Thyroid gland (tissue), 4 donors: ENCODE measurements at regions not wholly inside any gene's neighbourhood (a gene's known extent, or its start where the extent isn't known, plus 50 kb on each side); places are given as distances from the start of the nearest gene placed in this dataset.
"Not testable (repeated sequence)": the region's sequence is repeated elsewhere in the genome, so short reads cannot be mapped to it uniquely, and the experiment has no call there.

ENCODE experiments used
- DNase-seq, 2 donors: peaks; one replicate each; pipeline ENCODE4 v3.0.0-alpha.2; 2019
- H3K27ac ChIP-seq, 3 donors: fragments of 200-600 bp; sonication (generic); 1 replicate in 2 of 3; 2 replicates in 1 of 3; pipeline ENCODE4 v1.5.1; 2016 to 2019; ENCODE audit warnings: mild to moderate bottlenecking in 1 of 3, moderate library complexity in 1 of 3
- H3K27me3 ChIP-seq: fragments of 200-600 bp; sonication (generic); one replicate; pipeline ENCODE4 v1.5.1; 2019
- H3K36me3 ChIP-seq, 2 donors: fragments of 200-600 bp; sonication (generic); one replicate each; pipeline ENCODE4 v1.5.1; 2016 to 2019
- H3K4me1 ChIP-seq, 2 donors: fragments of 200-600 bp; sonication (generic); one replicate each; pipeline ENCODE4 v1.5.1; 2017 to 2019
- H3K4me3 ChIP-seq, 3 donors: fragments of 200-600 bp; sonication (generic); replicated peaks in 1 of 3; 1 replicate in 2 of 3; 2 replicates in 1 of 3; pipeline ENCODE4 v1.5.1; 2016; ENCODE audit warnings: mild to moderate bottlenecking in 1 of 3
- H3K9me3 ChIP-seq: fragments of 200-600 bp; sonication (generic); one replicate; pipeline ENCODE4 v1.5.1; 2017
- WGBS, 2 donors: methylation state at CpG; one replicate each; pipeline ENCODE4 v1.1.5; 2017; 5-methylcytosine and 5-hydroxymethylcytosine counted together
- intact Hi-C: fragments of 100-400 bp; cut with DNase I; formaldehyde crosslinking; loops from one replicate; pipeline ENCODE4 v1.15.1; 2023

DNA sequence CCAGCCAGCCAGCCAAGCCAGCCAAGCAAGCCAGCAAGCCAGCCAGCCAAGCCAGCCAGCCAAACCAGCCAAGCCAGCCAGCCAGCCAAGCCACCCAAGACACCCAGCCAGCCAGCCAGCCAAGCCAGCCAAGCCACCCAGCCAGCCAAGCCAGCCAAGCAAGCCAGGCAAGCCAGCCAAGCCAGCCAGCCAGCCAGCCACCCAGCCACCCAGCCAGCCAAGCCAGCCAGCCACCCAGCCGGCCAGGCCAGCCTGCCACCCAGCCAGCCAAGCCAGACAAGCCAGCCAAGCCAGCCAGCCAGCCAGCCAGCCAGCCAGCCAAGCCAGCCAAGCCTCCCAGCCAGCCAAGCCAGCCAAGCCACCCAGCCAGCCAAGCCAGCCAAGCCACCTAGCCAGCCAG, 333.6 kb upstream of the PLGLB2 start:
- H3K4me3 ChIP-seq, DNase-seq, H3K9me3 ChIP-seq, H3K27ac ChIP-seq, intact Hi-C loops, H3K36me3 ChIP-seq, H3K27me3 ChIP-seq, H3K4me1 ChIP-seq: not testable (repeated sequence)
- WGBS, 2 donors: 89% methylated on average over 1 of the region's 1 CpG; no CpG with 5 or more reads in 1 of the 2 donors

DNA sequence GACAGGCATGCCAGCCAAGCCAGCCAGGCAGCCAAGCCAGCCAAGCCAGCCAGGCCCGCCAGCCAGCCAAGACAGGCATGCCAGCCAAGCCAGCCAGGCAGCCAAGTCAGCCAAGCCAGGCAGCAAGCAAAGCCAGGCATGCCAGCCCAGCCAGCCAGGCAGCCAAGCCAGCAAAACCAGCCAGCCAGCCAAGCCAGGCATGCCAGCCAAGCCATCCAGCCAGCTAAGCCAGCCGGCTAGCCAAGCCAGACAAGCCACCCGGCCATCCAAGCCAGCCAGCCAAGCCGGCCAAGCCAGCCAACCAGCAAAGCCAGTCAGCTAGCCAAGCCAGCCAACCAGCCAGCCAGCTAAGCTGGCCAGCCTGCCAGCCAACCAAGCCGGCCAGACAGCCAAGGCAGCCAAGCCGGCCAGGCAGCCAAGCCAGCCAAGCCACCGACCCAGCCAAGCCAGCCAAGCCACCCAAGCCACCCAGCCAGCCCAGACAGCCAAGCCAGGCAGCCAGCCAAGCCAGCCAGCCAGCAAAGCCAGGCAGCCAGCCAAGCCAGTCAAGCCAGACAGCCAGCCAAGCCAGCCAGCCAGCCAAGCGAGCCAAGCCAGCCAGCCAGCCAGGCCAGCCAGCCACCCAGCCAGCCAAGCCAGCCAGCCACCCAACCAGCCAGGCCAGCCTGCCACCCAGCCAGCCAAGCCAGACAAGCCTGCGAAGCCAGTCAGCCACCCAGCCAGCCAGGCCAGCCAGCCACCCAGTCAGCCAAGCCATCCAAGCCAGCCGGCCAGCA, 332.9 kb upstream of the PLGLB2 start:
- H3K4me1 ChIP-seq, H3K27ac ChIP-seq, H3K36me3 ChIP-seq, DNase-seq, H3K27me3 ChIP-seq, H3K9me3 ChIP-seq, intact Hi-C loops, H3K4me3 ChIP-seq: not testable (repeated sequence)
- 40 to 100% methylated on average over 1 of the region's 10 CpGs for WGBS, 2 donors

DNA sequence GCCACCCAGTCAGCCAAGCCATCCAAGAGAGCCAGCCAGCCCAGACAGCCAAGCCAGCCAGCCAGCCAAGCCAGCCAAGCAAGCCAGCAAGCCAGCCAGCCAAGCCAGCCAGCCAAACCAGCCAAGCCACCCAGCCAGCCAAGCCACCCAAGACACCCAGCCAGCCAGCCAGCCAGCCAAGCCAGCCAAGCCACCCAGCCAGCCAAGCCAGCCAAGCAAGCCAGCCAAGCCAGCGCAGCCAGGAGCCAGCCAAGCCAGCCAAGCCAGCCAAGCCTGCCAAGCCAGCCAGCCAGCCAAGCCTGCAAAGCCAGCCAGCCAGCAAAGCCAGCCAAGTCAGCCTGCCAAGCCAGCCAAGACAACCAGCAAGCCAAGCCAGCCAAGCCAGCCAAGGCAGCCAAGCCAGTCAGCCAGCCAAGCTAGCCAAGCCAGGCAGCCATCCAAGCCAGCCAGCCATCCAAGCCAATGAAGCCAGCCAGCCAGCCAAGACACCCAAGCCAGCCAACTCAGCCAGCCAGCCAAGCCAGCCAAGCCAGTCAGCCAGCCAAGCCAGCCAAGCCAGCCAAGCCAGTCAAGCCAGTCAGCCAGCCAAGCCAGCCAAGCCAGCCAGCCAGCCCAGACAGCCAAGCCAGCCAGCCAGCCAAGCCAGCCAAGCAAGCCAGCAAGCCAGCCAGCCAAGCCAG, 332.2 kb upstream of the PLGLB2 start:
- H3K27me3 ChIP-seq, H3K36me3 ChIP-seq, H3K4me3 ChIP-seq, H3K4me1 ChIP-seq, DNase-seq, H3K27ac ChIP-seq, H3K9me3 ChIP-seq, intact Hi-C loops: not testable (repeated sequence)
- WGBS, 2 donors: 63 to 80% methylated on average over 1 of the region's 1 CpG

DNA sequence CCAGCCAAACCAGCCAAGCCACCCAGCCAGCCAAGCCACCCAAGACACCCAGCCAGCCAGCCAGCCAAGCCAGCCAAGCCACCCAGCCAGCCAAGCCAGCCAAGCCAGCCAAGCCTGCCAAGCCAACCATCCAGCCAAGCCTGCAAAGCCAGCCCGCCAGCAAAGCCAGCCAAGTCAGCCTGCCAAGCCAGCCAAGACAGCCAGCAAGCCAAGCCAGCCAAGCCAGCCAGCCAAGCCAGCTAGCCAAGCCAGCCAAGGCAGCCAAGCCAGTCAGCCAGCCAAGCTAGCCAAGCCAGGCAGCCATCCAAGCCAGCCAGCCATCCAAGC, 331.7 kb upstream of the PLGLB2 start:
- H3K4me1 ChIP-seq, H3K4me3 ChIP-seq, H3K27ac ChIP-seq, H3K27me3 ChIP-seq, H3K36me3 ChIP-seq, intact Hi-C loops, H3K9me3 ChIP-seq, DNase-seq: not testable (repeated sequence)
- WGBS, 2 donors: 50 to 60% methylated on average over 1 of the region's 1 CpG

DNA sequence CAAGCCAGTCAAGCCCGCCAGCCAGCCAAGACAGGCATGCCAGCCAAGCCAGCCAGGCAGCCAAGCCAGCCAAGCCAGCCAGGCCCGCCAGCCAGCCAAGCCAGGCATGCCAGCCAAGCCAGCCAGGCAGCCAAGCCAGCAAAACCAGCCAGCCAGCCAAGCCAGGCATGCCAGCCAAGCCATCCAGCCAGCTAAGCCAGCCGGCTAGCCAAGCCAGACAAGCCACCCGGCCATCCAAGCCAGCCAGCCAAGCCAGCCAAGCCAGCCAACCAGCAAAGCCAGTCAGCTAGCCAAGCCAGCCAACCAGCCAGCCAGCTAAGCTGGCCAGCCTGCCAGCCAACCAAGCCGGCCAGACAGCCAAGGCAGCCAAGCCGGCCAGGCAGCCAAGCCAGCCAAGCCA, 330.7 kb upstream of the PLGLB2 start:
- H3K27ac ChIP-seq, DNase-seq, intact Hi-C loops, H3K36me3 ChIP-seq, H3K4me1 ChIP-seq, H3K4me3 ChIP-seq, H3K27me3 ChIP-seq, H3K9me3 ChIP-seq: not testable (repeated sequence)
- WGBS, 2 donors: no CpG with 5 or more reads among the region's 6 CpGs

DNA sequence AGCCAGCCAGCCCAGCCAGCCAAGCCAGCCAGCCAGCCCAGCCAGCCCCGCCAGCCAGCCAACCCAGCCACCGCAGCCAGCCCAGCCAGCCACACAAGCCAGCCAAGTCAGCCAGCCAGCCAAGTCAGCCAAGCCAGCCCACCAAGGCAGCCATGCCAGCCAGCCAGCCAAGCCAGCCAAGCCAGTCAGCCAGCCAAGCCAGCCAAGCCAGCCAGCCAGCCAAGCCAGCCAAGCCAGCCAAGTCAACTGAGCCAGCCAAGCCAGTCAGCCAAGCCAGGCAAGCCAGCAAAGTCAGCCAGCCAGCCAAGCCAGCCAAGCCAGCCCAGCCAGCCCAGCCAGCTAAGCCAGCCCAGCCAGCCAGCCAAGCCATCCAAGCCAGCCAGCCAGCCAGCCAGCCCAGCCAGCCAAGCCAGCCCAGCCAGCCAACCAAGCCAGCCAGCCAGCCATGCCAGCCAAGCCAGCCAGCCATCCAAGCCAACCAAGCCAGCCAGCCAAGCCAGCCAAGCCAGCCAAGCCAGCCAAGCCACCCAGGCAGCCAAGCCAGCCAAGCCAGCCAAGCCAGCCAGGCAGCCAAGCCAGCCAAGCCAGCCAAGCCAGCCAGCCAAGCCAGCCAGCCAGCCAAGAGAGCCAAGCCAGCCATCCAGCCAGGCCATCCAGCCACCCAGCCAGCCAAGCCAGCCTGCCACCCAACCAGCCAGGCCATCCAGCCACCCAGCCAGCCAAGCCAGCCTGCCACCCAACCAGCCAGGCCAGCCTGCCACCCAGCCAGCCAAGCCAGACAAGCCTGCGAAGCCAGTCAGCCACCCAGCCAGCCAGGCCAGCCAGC, 329.9 kb upstream of the PLGLB2 start:
- H3K27me3 ChIP-seq, H3K4me3 ChIP-seq, H3K36me3 ChIP-seq, H3K27ac ChIP-seq, intact Hi-C loops, DNase-seq, H3K9me3 ChIP-seq, H3K4me1 ChIP-seq: not testable (repeated sequence)
- no CpG with 5 or more reads among the region's 3 CpGs for WGBS, 2 donors

DNA sequence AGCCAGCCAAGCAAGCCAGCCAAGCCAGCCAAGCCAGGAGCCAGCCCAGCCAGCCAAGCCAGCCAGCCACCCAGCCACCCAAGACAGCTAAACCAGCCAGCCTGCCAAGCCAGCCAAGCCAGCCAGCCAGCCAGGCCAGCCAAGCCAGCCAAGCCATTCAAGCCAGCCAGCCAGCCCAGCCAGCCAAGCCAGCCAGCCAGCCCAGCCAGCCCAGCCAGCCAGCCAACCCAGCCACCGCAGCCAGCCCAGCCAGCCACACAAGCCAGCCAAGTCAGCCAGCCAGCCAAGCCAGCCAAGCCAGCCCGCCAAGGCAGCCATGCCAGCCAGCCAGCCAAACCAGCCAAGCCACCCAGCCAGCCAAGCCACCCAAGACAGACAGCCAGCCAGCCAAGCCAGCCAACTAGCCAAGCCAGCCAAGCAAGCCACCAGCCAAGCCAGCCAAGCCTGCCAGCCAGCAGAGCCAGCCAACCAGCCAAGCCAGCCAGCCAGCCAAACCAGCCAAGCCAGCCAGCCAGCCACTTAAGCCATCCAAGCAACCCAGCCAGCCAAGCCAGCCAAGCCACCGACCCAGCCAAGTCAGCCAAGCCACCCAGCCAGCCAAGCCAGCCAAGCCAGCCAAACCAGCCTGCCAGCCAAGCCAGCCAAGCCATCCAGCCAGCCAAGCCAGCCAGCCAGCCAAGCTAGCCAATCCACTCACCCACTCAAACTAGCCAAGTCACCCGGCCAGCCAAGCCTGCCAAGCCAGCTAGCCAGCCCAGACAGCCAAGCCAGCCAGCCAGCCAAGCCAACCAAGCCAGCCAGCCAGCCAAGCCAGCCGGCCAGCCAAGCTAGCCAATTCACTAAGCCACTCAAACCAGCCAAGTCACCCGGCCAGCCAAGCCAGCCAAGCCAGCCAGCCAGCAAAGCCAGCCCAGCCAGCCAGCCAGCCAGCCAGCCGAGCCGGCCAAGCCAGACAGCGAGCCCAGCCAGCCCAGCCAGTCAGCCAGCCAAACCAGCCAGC, 328.8 kb upstream of the PLGLB2 start:
- intact Hi-C loops, DNase-seq: not testable (repeated sequence)
- WGBS, 2 donors: 68 to 82% methylated on average over 4 to 5 of the region's 9 CpGs

DNA sequence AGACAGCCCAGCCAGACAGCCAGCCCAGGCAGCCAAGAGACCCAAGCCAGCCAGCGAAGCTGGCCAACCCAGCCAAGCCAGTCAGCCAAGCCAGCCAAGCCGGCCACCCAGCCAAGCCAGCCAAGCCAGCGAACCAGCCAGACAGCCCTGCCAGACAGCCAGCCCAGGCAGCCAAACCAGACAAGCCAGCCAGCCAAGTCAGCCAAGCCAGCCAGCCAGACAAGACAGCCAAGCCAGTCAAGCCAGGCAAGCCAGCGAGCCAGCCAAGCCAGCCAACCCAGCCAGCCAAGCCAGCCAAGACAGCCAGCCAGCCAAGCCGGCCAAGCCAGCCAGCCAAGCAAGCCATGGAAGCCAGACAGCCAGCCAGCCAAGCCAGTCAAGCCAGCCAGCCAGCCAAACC, 327.9 kb upstream of the PLGLB2 start:
- no CpG with 5 or more reads among the region's 5 CpGs for WGBS, 2 donors
- H3K9me3 ChIP-seq, H3K27ac ChIP-seq, intact Hi-C loops, H3K4me3 ChIP-seq, H3K36me3 ChIP-seq, H3K4me1 ChIP-seq, DNase-seq, H3K27me3 ChIP-seq: not testable (repeated sequence)

More for the DNA sequence above, 328.8 kb upstream of the PLGLB2 start:
- H3K27me3 ChIP-seq, H3K36me3 ChIP-seq, H3K4me1 ChIP-seq, H3K9me3 ChIP-seq, H3K27ac ChIP-seq, H3K4me3 ChIP-seq: not testable (repeated sequence)

DNA sequence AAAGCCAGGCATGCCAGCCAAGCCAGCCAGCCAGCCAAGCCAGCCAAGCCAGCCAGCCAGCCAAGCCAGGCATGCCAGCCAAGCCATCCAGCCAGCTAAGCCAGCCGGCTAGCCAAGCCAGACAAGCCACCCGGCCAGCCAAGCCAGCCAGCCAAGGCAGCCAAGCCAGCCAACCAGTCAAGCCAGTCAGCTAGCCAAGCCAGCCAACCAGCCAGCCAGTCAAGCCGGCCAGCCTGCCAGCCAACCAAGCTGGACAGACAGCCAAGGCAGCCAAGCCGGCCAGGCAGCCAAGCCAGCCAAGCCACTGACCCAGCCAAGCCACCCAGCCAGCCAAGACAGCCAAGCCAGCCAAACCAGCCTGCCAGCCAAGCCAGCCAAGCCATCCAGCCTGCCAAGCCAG, 326.9 kb upstream of the PLGLB2 start:
- H3K4me1 ChIP-seq, H3K9me3 ChIP-seq, intact Hi-C loops, DNase-seq, H3K36me3 ChIP-seq, H3K27me3 ChIP-seq, H3K27ac ChIP-seq, H3K4me3 ChIP-seq: not testable (repeated sequence)
- WGBS, 2 donors: 90% methylated on average over 2 of the region's 4 CpGs; no CpG with 5 or more reads in 1 of the 2 donors

DNA sequence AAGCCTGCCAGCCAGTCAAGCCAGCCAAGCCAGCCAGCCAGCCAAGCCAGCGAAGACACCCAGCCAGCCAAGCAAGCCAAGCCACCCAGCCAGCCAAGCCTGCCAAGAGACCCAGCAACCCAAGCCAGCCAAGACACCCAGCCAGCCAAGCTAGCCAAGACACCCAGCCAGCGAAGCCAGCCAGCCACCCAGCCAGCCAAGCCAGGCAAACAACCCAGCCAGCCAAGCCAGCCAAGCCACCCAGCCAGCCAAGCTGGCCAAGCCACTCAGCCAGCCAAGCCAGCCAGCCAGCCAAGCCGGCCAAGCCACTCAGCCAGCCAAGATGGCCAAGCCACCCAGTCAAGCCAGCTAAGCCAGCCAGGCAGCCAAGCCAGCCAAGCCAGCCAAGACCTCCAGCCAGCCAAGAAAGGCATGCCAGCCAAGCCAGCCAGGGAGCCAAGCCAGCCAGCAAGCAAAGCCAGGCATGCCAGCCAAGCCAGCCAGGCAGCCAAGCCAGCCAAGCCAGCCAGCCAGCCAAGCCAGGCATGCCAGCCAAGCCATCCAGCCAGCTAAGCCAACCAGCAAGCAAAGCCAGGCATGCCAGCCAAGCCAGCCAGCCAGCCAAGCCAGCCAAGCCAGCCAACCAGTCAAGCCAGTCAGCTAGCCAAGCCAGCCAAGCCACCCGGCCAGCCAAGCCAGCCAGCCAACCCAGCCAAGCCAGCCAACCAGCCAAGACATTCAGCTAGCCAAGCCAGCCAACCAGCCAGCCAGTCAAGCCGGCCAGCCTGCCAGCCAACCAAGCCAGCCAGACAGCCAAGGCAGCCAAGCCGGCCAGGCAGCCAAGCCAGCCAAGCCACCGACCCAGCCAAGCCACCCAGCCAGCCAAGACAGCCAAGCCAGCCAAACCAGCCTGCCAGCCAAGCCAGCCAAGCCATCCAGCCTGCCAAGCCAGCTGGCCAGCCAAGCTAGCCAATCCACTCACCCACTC, 323.8 kb upstream of the PLGLB2 start:
- H3K27me3 ChIP-seq, H3K36me3 ChIP-seq, intact Hi-C loops, DNase-seq, H3K4me3 ChIP-seq, H3K9me3 ChIP-seq, H3K27ac ChIP-seq, H3K4me1 ChIP-seq: not testable (repeated sequence)
- WGBS, 2 donors: 84 to 85% methylated on average over 3 to 4 of the region's 7 CpGs

DNA sequence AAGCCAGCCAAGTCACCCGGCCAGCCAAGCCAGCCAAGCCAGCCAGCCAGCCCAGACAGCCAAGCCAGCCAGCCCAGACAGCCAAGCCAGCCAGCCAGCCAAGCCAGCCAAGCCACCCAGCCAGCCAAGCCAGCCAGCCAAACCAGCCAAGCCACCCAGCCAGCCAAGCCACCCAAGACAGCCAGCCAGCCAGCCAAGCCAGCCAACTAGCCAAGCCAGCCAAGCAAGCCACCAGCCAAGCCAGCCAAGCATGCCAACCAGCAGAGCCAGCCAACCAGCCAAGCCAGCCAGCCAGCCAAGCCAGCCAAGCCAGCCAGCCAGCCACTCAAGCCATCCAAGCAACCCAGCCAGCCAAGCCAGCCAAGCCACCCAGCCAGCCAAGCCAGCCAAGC, 323.1 kb upstream of the PLGLB2 start:
- H3K27me3 ChIP-seq, DNase-seq, H3K4me1 ChIP-seq, H3K36me3 ChIP-seq, intact Hi-C loops, H3K9me3 ChIP-seq, H3K4me3 ChIP-seq, H3K27ac ChIP-seq: not testable (repeated sequence)
- no CpG with 5 or more reads among the region's 1 CpG for WGBS, 2 donors
